DMS53 treated with DMSO at 0.1 percent for 48 hours (cell line): ENCODE measurements at regions not wholly inside any gene's neighbourhood (a gene's known extent, or its start where the extent isn't known, plus 50 kb on each side); places are given as distances from the start of the nearest gene placed in this dataset.

Experiments
- DNase-seq: peaks from one replicate; lab custom pipeline; 2025; ENCODE audit not compliant: unreplicated experiment; lab: John Stamatoyannopoulos, UW

- no peak for DNase-seq
Observed at GRCh38 chr3:86182606-86183005, 808.3 kb downstream of the VGLL3 start.

- no peak for DNase-seq
Observed at GRCh38 chr3:86180696-86181095, 810.3 kb downstream of the VGLL3 start.

- DNase-seq: no peak
Observed at GRCh38 chr3:86178095-86178494, 812.9 kb downstream of the VGLL3 start.

GRCh38 chr3:86176445-86176784, 814.5 kb downstream of the VGLL3 start:
- no peak for DNase-seq

GRCh38 chr3:86175593-86176444, 815.1 kb downstream of the VGLL3 start:
- no peak for DNase-seq

- DNase-seq: no peak
Observed at GRCh38 chr3:86175051-86175536, 815.9 kb downstream of the VGLL3 start.

GRCh38 chr3:86173401-86173800, 817.5 kb downstream of the VGLL3 start:
- DNase-seq: no peak

GRCh38 chr3:86168512-86168911, 822.4 kb downstream of the VGLL3 start:
- DNase-seq: no peak

GRCh38 chr3:86162521-86162920, 828.4 kb downstream of the VGLL3 start:
- DNase-seq: no peak

- DNase-seq: no peak
Observed at GRCh38 chr3:86161493-86161892, 829.5 kb downstream of the VGLL3 start.

- no peak for DNase-seq
Observed at GRCh38 chr3:86152620-86153019, 838.3 kb downstream of the VGLL3 start.

GRCh38 chr3:86149054-86149453, 841.9 kb downstream of the VGLL3 start:
- no peak for DNase-seq

- no peak for DNase-seq
Observed at GRCh38 chr3:86147119-86147518, 843.8 kb downstream of the VGLL3 start.

- DNase-seq: no peak
Observed at GRCh38 chr3:86126552-86126951, 864.4 kb downstream of the VGLL3 start.
